Activated CD4-positive, alpha-beta T cell treated with anti-CD3 and anti-CD28 coated beads, Interleukin-10, Interleukin-2, amounts not matched to agents 100 ng/mL and 50 ng/mL, durations not matched to agents 16 hours and 8 hours (primary cell): ENCODE measurements at regions not wholly inside any gene's neighbourhood (a gene's known extent, or its start where the extent isn't known, plus 50 kb on each side); places are given as distances from the start of the nearest gene placed in this dataset.

ENCODE experiments used
- DNase-seq: peaks from one replicate; pipeline ENCODE4 v3.0.0-alpha.2; 2020

DNA sequence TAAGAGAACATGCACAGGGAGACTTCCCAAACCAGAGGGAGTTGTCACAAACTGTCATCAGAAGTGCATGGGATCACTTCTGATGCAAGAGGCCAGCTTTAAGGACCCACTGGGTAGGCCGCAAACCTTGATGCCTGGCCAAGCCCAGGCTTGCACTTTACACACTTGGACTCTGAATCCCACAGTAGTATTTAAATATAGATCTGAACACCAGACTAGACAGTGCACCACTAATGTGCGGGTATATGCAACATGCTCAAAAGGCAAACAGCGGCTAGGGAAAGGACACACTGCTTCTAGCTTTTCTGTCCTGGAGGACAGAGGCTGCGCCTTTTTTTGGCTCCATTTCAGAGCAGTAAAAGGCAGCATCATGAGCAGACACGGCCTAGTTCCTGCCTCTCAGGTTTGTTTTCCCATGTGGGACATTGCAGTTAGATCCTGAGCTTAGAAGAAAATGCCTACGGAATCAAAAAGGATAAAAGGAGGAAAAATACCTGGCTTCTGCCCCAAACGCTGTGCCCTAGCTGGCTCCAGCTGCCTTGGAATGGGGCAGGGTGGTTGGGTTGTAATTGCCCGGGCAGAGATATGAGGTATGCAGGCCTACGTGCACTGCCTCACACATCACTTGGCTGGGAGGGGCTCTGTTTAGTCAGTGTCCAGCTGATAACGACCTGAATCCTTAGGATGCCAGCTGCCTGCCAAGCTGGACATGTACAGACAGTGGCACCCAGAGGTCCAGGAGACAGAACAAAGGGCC, 84.5 kb upstream of the EGLN3 start:
- DNase-seq, result no peak

DNA sequence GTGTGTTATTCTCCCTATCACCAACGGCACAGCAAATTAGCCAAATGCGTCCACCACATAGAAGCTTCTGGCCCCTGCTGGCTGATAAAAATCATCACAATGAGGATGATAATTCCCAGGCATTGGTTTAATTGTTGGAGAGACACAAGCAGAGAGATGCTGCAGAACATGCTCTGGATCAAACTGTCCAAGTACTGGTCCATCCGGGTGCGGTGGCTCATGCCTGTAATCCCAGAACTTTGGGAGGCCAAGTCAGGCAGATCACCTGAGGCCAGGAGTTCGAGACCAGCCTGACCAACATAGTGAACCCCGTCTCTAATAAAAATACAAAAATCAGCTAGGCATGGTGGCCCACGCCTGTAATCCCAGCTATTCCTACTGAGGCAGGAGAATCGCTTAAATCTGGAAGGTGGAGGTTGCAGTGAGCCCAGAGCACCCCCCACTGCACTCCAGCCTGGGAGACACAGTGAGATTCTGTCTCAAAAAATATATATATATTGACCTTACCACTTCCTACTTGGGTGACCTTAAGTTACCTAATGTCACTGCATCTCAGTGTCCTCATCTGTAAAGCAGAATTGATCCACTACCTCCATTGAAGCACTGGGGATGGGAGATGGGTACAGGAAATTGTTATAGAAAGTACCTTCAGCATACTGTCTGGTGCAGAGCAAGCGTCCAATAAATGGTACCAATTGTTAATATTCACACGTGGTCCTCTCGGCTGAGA, 83.7 kb upstream of the EGLN3 start:
- no peak for DNase-seq

DNA sequence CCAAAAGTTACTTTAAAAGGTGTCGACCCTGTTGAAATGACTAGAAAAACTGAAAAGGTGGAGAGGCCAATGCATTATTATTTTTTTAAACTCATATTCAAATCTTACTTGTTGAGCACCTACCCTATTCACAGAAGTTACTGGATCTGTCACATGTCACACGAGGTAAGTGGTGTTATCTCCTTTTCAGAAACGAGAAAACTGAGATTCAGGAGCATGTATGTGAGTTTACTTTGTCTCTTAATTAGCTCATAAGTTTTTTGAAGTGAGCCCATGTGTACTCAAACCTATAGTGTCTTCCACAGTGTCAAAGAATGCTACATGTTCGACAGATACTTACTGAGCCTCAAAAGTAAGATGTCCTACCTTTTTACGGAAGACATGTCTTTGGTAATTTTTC, 81.8 kb upstream of the EGLN3 start:
- no peak for DNase-seq

DNA sequence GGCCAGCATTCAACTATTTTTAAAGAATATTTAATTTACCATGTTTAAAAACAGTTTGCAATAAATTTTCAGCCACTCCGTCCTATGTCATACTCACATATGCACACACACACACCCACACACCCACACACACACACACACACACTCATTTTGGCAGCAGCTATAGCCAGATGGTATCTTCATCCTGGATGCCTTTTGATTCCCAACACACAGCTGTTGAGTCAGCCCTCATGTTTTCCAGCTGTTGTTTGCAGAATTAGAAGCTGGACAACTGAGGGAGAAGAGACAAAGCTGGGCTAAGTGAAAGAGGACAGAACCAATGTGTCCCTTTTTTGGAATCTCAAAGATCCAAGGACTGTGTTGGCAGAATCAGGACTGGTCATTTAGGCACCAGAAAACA, 80.0 kb upstream of the EGLN3 start:
- no peak for DNase-seq

DNA sequence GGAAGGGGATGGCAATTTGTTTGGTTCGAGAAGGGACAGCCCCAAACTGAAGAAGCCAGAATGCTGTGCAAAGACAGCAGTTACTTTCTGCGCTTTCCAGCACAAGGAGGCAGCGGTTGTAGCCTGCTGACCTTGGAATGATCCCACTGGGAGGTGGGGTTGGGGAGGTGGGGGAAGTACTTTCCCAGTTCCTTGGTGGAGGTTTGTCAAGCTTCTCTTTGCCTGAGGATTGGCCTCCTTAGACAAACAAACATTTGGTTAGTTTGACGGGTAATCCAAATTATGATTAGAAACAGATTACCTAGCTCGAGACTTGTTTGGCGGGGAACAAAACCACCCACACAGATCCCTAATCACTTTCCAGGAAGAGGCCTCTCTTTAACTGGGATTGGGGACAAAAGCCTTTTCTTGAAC, 79.1 kb upstream of the EGLN3 start:
- DNase-seq, result no peak

DNA sequence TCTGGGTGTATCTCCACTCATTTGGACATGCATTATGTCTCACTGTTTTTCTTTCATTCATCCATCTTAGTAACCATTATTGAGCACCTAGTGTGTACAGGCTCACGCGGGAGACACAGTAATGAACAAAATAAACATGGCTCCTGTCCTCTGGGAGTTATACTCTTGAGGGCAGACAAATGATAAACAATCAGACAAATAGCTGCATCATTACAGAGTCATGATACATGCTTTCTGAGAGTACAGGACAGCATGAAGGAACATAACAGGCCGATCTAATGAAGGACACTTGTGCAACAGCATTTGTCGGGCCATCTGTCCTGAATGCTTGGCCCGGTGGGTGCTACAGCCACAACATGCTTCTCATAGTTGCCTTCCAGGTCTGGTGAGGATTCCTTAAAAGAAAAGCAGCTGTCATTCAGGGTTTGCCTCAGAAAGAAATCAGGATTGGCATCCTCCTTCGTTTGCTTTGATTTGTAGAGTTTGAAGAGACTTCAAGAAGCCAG, 77.2 kb upstream of the EGLN3 start:
- no peak for DNase-seq

DNA sequence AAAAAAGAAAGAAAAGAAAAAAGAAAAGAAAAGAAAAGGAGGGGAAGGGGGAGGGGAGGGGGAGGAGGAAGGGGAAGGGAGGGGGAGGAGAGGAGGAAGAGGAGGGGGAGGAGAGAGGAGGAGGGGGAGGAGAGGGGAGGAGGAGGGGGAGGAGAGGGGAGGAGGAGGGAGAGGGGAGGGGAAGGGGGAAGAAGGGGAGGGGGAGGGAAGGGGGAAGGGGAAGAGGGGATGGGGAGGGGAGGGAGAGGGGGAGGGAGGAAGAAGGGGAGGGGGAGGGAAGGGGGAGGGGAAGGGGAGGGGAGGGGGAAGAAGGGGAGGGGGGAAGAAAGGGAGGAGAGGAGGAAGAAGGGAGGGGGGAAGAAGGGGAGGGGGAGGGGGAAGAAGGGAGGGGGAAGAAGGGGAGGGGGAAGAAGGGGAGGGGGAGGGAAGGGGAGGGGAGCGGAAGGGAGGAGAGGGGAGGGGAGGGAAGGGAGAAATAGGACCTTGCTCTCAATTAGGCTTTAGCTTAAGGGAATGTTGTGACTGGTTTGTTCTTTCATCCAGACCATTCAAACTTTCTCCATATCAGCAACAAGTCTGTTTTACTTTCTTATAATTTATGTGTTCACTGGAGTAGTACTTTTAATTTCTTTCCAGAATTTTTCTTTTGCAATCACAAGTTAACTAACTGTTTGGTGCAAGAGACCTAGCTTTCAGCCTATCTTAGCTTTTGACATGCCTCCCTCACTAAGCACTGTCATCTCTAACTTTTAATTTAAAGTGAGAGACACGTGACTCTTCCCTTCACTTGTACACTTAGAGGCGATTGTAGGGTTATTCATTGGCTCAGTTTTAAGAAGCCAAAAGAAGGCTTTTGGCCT, 76.5 kb upstream of the EGLN3 start:
- DNase-seq, result no peak

DNA sequence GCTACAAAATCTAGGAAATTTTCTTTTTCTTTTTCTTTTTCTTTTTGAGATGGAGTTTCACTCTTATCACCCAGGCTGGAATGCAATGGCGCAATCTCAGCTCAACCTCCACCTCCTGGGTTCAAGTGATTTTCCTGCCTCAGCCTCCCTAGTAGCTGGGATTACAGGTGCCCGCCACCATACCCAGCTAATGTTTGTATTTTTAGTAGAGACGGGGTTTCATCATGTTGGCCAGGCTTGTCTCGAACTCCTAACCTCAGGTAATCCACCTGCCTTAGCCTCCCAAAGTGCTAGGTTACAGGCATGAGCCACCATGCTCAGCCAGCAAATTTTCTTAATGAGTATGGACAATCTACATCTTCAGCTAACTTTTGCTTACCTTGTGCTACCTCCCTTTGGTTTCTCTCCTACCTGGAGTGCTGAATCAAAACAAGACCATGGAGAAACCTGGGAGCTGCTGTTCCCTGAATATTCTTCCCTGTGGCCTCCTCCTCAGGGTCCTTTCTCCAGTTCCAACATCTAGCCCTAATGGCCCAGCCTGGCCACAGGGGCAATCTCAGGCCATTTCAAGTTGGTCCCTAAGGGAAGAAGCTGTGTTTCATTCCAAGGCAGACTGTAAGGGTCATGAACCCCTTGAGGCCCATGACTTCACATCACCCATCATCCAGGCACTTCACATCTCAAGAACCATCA, 74.6 kb upstream of the EGLN3 start:
- DNase-seq, result no peak

DNA sequence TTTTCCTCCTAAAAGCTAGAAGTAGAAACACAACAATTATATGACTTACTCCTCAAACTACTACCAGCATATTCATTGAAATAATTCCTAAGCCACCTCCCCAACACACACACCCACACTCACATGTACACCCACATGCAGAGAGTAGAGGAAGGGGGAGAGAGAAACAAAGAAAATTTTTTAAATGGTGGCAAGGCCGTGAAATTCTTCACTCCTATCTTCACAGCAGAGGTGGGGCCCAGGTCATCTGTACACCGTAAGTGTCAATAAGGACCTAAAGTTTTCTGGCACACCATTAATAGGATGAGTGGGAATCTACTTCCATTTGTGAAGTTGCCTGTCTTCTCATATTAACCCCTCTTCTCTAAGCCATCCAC, 73.9 kb upstream of the EGLN3 start:
- no peak for DNase-seq

DNA sequence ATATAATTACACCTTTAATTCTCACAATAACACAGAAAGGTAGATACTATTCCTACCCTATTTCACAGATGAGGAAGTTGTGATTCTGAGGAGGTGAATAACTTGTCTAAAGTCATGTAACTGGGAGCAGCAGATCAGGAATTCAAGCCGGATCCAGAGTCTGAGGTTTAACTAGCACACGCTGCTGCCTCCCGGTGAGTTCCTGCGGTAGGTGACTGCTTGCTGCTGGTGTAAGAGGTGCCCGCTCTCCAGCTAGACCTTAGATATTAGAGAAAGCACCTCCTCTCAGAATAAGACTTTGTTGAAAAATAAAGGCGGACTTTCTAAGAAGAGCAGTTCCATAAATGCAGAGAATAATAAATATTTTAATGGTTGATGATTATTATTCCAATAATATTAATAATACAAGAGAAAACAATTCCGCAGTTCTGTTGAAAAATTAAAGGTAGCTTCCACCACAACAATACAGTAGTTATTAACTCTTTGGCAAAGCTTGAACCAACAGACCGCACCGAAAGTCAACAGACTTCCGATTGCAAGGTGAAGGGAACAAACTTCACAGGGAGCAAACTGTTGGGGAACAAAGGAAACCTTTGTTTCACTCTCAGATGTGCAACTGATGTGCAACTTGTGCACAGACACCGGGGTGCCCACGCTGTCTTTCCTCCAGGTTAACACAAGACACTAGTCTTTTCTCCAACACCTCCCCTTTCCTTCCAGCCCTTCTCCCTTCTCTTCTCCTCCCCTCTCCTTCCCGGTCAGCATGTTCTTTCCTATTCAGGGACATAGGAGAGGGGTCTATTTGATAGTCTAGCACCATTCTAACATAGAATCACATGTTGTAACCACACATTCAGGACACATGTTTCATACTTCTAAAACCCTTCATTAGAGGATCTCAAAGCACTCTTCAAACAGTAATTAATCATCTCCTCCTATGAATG, 73.2 kb upstream of the EGLN3 start:
- no peak for DNase-seq

DNA sequence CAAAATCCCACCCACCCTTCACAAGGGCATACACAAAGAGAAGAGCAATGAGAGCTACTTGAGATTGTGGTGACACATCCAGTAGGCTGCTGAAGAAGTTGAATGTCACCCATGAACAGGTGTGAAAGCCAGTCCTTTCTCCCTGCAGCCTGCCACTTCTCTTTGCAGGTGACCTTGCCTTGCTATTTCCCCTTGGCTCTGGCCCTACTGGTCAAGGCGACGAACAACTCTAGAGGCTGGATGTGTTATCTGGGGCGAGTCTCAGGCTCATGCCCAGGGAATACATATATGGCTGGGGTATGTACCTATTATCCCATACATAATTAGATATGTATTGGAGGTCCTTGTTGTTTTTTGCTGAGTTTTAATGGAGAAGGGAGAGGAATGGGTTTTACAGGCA, 70.2 kb upstream of the EGLN3 start:
- no peak for DNase-seq

DNA sequence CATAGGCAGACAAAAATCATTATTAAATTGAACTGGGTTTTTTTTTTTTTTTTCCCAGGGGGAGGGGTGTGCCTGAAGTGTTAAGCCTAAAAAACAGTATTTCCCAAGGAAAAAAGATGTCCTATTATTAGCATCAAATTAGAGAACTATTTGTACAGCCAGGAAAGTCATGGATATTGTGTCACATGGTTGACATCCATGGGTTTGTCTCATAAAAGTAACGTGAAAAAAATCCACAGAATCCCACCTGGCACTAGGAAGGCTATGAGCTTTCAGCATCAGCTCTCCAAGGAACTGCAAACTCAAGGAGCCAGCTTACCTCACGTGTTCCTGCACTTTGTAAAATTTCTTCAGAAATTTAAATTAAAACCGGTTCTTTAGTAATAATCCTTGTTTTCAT, 69.1 kb upstream of the EGLN3 start:
- DNase-seq, result no peak

DNA sequence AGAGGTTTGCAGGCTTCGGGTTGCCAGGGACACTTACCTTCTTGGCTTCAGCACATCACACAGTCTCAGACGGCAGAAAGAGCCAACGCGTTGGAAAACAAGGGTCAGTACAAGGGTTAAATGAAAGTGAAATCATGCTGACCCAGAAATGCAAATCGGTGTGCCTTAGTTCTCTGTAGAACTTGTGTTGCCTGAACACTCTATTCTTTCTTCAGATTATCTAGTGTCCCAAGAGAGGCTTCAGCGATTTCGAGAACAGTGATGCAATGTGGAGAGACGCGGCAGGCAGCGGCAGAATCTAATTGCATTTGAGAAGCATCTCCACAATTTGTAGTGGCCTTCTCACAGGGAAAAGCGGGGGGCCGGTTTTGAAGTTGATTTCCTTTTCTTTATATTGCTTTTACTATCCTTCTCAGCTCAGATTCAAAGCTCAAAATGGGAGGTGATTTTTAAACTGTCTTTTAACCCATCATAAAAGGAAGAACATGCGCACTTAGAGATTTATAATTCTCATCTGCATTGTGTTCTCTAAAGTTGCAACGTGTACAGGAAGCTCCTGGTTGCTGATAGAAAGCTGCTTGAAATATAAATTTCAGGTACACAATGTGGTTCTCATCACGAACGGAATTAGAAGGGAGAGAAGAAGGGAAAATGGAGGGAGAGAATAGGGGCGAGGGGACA, 67.8 kb upstream of the EGLN3 start:
- peak; percentile 52 for DNase-seq

DNA sequence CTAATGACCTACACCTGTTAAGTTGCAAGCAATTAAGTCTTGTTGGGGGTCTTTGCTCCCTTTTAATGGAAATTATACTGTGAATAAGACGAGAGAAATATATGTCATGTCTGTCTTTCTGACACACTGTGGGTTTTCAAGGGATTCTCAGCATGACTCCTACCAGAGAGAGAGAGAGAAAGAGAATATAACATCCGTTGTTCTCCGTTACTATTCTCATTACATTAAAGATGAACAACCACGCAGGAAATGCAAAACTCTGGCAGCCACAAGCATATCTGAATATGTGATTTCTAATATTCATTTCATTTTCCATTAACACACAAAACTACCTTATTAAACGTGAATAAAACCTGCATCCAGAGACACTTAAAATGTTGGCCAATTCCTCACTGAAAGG, 67.3 kb upstream of the EGLN3 start:
- peak; percentile 53 for DNase-seq

DNA sequence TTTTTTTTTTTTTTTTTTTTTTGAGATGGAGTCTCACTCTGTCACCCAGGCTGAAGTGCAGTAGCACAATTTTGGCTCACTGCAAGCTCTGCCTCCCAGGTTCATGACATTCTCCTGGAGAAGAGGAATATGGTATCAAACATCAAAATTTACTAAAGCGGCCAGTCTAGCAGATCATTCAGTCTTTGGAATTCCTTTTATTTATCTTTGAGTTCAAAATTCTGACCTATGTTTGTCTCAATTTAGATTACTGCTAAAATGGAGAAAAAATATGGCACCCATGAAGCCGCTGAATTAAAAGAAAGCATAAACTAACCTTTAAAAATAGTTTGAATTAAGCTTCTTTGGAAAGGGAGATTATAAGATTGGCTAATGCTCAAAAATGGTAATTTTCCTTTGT, 64.5 kb upstream of the EGLN3 start:
- no peak for DNase-seq

DNA sequence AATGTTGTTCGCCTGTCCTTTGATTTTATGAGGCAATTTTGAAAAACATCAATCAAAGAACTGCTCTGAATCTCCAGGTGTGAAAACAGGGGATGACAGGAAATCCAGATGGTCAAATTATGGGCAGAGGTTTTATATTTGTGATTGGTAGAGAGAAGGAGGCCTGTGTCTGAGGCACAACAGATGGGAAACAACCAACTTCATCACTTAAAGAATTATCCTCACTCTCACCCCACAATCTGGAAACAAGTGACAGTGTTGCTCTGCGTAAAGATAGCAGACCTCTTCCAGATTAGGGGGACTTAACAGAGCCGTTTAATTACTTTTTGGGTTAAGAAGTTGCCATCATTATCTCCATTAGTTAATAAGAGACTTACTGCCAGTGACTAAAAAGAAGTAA, 64.1 kb upstream of the EGLN3 start:
- no peak for DNase-seq

DNA sequence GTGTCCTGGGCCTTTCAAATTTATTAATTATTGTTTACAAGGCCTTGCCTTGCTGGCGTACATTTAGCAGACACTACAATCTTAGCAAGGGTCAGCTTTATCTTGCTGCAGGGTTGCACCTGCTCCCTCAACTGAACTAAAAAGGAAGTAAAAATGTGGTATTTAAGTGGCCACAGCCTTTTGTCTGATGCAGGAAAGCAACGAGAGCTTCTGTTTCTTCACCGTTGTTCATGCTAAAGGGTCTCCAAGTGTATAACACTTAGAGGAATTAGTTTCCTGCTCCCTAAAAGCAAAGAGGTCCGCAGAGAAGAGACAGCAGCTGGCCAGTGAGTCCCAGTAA, 62.8 kb upstream of the EGLN3 start:
- peak; percentile 4 for DNase-seq

DNA sequence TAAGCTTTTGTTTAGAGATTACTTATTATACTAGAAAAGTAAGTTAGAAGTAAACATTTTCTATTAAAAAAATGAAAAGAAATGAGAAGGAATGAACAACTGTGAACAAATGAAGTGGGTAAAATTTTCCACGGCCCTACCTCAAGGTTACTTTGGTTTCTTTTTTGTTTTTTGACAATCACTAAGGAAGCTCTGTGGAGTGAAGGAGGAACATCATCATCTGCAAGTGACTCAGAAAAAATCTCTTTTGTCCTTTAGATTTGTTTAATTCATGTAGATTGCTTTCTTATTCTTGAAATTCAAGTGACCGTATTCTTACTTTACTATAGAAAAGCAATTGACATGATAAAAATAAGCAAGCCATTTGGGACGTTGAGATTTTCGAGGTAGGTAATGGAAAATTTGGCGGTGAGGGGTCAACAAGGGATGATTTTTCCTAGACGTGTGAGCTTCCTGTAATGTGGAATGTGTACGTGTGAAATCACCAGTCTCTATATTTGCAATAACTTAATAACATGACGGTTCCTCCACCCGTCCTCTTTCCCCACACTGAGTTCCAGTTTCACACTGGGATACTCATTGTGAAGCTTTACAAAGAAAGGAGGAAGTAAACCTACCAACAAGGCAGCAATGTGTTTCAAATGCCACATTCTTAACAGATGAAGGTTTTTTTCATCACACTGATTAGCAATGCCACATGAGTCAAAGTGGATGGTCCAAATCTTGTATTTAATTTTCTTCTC, 62.3 kb upstream of the EGLN3 start:
- peak; percentile 34 for DNase-seq

DNA sequence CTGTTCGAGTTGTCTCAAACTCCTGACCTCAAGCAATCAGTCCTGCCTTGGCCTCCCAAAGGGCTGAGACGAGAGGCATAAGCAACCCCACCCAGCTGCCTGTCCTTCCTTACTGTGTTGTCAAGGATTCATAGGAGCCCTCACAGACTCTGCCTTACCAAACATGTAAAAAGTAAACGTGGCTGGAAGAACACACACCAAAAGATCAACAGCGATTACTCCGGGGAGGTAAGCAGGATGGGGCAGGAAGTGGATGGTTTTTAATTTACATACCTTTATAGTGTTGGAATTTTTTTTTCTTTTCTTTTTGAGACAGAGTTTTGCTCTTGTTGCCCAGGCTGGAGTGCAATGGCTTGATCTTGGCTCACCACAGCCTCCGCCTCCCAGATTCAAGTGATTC, 61.5 kb upstream of the EGLN3 start:
- no peak for DNase-seq

DNA sequence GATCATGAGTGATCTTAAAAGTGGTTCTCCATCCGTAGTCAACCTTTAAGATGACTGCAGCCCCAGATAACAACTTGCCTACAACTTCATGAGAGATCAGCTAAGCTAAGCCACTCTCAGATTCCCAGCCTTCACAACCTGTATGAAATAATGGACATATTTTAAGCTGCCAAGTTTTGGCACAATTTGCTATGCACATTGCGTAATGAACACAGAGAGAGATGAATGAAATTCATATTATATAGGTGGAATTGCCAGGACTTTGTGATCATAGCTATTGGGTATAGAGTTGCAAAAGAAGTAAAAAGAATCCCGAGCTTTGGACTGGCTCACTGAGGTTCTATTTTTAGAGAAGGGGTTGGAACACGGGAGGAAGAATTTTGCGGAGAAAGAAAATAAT, 59.1 kb upstream of the EGLN3 start:
- DNase-seq, result no peak

DNA sequence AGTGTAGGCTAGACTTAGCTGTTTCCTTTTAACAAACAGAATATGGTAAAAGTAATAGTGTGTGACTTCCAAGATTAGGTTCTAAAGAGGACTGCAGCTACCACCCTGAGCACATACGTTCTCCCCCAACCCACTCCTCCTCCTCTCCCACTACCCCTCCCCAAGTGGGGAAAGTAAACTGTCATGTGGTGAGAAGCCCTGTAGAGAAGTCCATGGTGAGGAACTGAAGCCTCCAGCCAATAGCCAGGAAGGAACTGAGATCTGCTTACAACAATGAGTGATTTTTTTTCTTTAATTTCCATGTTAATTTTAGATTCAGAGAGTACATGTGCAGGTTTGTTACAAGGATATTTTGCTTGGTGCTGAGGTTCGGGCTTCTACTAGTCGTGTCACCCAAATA, 57.0 kb upstream of the EGLN3 start:
- DNase-seq, result no peak
